GM12865 (cell line): ENCODE measurements at regions not wholly inside any gene's neighbourhood (a gene's known extent, or its start where the extent isn't known, plus 50 kb on each side); places are given as distances from the start of the nearest gene placed in this dataset.

Source experiments
- DNase-seq: peaks from one replicate; pipeline ENCODE4 v3.0.0; 2010; ENCODE audit warnings: low read depth
- H3K4me3 ChIP-seq: 2 replicates; pipeline ENCODE4 v1.5.1; 2011; ENCODE audit warnings: mild to moderate bottlenecking, low read depth, low read length, control low read depth
- TF ChIP-seq, protein P1 (sequence below): IDR thresholded peaks from 2 replicates; pipeline ENCODE4 v1.5.1; 2011; ENCODE audit warnings: low read length, control low read depth, low read depth, inconsistent platforms; ENCODE audit not compliant: insufficient read depth; ENCODE audit errors: missing control alignments

DNA sequence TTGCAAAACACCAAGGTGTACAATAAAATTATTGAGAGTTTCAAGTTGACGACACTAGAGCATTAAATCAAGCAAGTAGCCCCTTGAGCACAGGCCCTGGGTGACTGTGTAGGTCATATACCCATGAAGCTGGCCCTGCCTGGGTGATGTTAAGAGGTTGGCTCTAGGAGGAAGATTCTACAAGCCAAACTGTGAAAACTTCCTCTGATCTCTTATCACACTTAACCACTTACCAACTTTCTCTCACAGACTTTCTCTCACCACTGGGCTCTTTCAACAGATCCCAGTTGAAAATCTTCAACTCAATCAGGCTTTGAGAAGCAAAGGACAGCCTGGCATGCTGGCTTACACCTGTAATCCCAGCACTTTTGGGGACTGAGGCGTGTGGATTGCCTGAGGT is 186.9 kb upstream of the BTG1 start:
- DNase-seq, result no peak
- no peak overlapping the region for H3K4me3 ChIP-seq
- TF ChIP-seq, protein P1, sequence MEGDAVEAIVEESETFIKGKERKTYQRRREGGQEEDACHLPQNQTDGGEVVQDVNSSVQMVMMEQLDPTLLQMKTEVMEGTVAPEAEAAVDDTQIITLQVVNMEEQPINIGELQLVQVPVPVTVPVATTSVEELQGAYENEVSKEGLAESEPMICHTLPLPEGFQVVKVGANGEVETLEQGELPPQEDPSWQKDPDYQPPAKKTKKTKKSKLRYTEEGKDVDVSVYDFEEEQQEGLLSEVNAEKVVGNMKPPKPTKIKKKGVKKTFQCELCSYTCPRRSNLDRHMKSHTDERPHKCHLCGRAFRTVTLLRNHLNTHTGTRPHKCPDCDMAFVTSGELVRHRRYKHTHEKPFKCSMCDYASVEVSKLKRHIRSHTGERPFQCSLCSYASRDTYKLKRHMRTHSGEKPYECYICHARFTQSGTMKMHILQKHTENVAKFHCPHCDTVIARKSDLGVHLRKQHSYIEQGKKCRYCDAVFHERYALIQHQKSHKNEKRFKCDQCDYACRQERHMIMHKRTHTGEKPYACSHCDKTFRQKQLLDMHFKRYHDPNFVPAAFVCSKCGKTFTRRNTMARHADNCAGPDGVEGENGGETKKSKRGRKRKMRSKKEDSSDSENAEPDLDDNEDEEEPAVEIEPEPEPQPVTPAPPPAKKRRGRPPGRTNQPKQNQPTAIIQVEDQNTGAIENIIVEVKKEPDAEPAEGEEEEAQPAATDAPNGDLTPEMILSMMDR, result no peak

DNA sequence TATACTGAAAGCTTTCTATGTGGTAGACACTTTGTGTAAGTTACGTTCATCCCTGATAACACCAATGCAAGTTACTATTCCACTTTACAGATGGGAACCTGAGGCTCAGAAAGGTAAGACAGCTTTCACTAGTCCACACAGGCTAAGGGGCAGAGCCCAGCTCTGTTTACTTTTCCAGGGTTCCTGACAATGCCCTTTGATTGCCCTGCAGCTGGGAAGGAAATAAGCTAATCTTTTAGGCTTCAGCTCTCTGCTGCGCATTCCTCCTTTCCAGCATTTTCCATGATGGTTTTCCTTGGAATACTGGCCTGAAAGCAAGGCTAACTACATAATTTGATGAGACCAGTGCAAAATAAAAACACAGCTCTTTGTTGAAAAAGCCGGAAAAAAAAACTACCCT is 185.7 kb upstream of the BTG1 start:
- TF ChIP-seq, protein P1, result no peak
- H3K4me3 ChIP-seq, result no peak overlapping the region
- no peak for DNase-seq

DNA sequence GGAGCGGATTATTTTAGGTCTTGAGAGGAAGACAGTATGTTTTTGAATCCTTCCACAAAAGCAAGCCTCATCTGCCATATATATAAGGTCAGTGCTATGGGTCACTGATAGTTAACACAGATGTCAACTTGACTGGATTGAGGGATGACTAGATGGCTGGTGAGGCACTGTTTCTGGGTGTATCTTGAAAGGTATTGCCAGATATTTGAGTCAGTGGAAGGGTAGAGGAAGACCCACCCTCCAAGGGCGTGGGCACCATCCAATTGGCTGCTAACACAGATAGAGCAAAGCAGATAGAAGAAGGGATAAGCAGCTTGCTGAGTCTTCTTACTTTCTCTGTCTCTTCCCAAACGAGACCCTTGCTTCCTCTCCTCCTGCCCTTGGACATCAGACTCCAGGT is 185.0 kb upstream of the BTG1 start:
- TF ChIP-seq, protein P1, result no peak
- H3K4me3 ChIP-seq, result no peak overlapping the region
- DNase-seq, result no peak

DNA sequence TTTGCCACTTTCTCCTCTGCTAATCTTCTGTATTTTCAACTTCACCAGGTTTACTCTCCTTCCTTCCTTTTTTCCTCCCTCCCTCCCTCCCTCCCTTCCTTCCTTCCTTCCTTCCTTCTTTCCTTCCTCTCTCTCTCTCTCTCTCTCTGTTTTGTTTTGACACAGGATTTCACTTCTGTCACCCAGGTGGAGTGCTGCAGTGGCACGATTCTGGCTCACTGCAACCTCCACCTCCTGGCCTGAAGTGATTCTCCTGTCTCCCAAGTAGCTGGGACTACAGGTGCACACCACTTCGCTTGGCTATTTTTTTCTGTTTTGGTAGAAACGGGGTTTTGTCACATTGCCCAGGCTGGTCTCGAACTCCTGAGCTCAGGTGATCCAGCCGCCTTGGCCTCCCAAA is 181.2 kb upstream of the BTG1 start:
- TF ChIP-seq, protein P1, result no peak
- no peak for DNase-seq
- H3K4me3 ChIP-seq, result no peak overlapping the region

DNA sequence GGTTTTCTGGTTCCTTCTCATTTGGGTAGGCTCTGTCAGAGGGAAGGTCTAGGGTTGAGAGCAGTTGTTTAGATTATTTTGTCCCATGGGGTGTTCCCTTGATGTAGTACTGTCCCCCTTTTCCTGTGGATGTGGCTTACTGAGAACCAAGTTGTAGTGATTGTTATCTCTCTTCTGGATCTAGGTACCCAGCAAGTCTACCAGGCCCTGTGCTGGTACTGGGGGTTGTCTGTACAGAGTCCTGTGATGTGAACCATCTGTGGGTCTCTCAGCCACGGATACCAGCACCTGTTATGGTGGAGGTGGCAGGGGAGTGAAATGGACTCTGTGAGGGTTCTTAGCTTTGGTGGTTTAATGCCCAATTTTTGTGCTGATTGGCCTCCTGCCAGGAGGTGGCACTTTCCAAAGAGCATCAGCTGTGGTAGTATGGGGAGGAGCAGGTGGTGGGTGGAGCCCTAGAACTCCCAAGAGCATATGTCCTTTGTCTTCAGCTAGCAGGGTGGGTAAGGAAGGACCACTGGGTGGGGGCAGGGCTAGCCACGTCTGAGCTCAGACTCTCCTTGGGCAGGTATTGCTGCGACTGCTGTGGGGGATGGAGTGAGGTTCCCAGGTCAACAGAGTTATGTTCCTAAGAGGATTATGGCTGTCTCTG is 179.3 kb upstream of the BTG1 start:
- no peak overlapping the region for H3K4me3 ChIP-seq
- TF ChIP-seq, protein P1, result no peak
- no peak for DNase-seq

DNA sequence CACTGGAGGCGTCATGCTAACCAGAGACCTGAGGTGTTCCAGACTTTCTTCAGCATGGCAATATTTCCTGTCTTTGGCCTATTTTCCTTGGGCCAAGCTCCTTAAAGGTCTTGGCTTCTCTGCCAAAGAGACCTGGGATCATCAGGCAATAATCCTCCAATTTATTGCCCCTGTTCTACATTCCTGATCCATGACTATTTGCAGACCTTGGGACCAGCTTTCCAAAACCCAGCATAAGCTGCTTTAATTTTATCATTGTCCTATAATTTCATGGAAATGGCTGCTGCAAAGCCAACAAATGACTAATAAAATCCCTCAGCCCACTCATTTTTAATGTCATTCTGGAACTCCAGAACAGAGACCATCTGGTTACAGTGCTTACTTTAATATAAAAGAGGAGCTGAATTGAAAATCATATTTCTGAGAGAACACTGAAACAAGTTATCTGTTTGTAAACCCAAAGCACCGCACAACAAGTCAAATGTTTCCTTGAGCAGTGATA is 166.9 kb upstream of the BTG1 start:
- DNase-seq, result no peak
- TF ChIP-seq, protein P1, result no peak
- no peak overlapping the region for H3K4me3 ChIP-seq

DNA sequence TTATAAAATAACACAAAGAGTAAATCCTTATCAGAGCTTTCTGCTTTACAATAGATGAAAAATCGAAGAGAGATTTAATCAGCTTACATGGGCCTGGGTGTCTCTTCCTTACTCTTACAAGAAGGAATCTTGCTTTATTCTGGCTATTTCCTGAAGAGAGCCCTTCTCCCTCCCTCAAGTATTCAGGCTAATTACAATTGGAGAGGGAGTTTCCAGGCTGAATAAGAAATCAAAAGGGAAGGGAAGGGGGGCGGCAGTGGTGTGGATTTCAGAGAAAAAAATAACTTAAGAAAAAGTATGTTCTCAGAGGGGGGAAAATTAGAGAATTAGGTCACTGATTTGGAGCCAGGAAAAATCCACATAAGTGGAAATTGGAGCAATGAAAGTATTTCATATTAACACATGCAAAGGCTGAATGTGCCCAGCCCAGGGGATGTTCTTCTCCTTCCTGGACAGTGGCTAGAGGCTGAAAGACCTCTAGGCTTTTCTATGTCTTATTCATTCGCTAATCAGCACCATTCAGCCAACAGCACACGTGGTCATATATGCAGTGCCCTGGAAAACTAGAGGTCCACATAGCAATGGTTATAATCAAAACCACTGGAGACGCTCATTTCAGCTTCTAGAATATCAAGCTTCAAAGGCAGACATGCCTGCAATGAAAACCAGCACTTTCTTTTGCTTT is 158.9 kb upstream of the BTG1 start:
- TF ChIP-seq, protein P1, result no peak
- no peak overlapping the region for H3K4me3 ChIP-seq
- no peak for DNase-seq
